ENCODE measurements at regions not wholly inside any gene's neighbourhood (a gene's known extent, or its start where the extent isn't known, plus 50 kb on each side); places are given as distances from the start of the nearest gene placed in this dataset.

DNA sequence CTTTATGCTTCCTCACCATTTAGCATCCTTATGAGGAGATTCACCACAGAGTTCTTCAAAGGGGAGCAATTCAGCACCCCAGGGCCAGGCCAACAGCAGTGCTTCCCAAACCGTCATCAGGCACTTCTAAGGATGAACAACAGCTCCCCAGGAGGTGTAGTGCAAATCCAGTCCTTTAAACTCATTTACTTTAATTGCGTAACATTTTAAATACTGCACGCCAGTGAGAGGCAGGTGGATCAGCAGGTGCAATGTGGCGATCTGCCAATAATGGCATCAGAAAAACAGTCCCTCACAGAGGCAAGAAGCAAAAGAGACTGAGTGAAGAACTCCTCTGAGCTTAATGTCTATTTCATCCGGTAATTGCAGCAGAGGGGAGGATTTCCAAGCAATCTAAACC, 770.9 kb upstream of the FOXG1 start:
- DNase-seq = no peak
- intact Hi-C loops (cut with DNase I; ENCODE audit: low total_unique reads) = no loop called here
- no peak for TF ChIP-seq EP300 (IDR thresholded peaks at IDR 0.05; ENCODE audit: low read depth)
- TF ChIP-seq POLR2A (IDR thresholded peaks at IDR 0.05) = no peak
- TF ChIP-seq POLR2AphosphoS5 (IDR thresholded peaks at IDR 0.05) = no peak
- TF ChIP-seq, protein P1, sequence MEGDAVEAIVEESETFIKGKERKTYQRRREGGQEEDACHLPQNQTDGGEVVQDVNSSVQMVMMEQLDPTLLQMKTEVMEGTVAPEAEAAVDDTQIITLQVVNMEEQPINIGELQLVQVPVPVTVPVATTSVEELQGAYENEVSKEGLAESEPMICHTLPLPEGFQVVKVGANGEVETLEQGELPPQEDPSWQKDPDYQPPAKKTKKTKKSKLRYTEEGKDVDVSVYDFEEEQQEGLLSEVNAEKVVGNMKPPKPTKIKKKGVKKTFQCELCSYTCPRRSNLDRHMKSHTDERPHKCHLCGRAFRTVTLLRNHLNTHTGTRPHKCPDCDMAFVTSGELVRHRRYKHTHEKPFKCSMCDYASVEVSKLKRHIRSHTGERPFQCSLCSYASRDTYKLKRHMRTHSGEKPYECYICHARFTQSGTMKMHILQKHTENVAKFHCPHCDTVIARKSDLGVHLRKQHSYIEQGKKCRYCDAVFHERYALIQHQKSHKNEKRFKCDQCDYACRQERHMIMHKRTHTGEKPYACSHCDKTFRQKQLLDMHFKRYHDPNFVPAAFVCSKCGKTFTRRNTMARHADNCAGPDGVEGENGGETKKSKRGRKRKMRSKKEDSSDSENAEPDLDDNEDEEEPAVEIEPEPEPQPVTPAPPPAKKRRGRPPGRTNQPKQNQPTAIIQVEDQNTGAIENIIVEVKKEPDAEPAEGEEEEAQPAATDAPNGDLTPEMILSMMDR (IDR thresholded peaks at IDR 0.05) = no peak
- Histone ChIP-seq H3K4me1 (no peaks in the 10 kb centered on the region), H3K27ac (no peak overlapping the region), H3K4me3 (no peak overlapping the region), H3K27me3 (no peaks in the 10 kb centered on the region), H3K36me3 (no peaks in the 10 kb centered on the region), H3K9me3 (no peaks in the 10 kb centered on the region)
- WGBS, 2 donors (ENCODE audit: low coverage in 1 of 2) = 33 to 42% methylated on average over 3 to 5 of the region's 5 CpGs
- in situ Hi-C loops (cut with MboI; ENCODE audit: low pct_ligation_motif_present in 1 of 4, low pct_unique_long_range_greater_than_20kb in 1 of 4, low sequenced_read_pairs in 3 of 4) = no loop called here

DNA sequence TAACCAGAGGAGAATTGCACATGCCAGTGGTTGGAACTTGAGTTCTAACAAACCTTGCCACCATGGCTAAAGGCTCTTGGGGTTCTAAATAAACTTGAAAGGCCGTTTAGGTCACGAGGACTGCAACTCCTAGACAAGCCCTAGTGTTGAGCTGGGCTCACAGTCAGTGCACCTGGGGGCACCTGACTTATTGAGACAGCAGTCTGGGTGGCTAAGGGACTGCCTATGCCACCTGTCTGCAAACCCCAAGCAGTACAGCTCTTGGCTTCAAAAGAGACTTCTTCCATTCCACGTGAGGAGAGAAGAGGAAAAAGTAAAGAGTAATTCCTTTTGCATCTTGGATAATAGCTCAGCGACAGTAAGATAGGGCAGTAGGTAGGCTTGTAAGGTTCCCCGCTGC, 765.6 kb upstream of the FOXG1 start:
- in situ Hi-C loops (cut with MboI; ENCODE audit: low pct_ligation_motif_present in 1 of 4, low pct_unique_long_range_greater_than_20kb in 1 of 4, low sequenced_read_pairs in 3 of 4) (no loop called here), intact Hi-C loops (cut with DNase I; ENCODE audit: low total_unique reads) (no loop called here)
- Histone ChIP-seq H3K27ac (no peak overlapping the region), H3K9me3 (no peaks in the 10 kb centered on the region), H3K4me3 (no peak overlapping the region), H3K4me1 (no peaks in the 10 kb centered on the region), H3K27me3 (no peaks in the 10 kb centered on the region), H3K36me3 (no peaks in the 10 kb centered on the region)
- no peak for DNase-seq
- TF ChIP-seq EP300 (IDR thresholded peaks at IDR 0.05; ENCODE audit: low read depth) (no peak), POLR2AphosphoS5 (IDR thresholded peaks at IDR 0.05) (no peak), POLR2A (IDR thresholded peaks at IDR 0.05) (no peak)
- TF ChIP-seq, protein P1 (IDR thresholded peaks at IDR 0.05) = no peak
- 68 to 100% methylated on average over 2 to 5 of the region's 5 CpGs for WGBS, 2 donors (ENCODE audit: low coverage in 1 of 2)

DNA sequence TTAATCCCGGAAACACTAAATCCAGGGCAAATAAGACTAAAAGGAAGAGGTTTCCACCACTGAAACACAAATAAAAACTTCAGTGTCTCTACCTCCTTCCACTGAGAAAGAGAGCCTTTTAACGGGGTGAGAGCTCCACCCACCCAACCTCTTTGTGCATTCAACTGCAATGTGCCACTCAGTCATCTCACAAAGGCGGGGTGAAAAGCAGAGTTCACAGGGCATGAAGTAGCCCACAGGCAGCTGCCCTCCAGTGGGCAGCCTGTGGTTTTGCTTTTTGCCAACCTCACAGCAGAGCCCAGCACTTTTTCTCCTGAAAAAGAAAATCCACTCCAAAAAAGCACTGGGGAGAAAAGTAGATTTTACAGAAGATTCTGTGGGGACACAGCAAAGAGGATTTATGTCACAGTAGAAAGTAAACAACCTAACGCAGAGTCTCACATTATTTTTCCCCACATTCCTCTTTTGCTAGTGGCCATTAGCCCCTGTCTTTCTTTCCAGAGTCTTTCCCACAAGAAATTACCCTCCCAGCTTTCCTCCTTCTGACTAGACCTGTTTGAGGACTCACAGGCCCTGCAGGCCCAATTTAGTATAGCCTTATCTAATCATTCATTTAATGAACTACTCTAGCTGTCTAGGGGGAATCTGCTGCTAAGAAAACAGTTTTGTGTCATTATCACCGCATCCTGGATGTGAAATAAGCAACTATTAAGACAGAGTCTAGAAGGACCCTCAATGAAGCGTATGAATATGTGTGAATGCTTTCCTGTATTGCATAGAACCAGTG, 753.8 kb upstream of the FOXG1 start:
- no peak for TF ChIP-seq POLR2AphosphoS5 (IDR thresholded peaks at IDR 0.05)
- TF ChIP-seq EP300 (IDR thresholded peaks at IDR 0.05; ENCODE audit: low read depth) = no peak
- TF ChIP-seq, protein P1 (IDR thresholded peaks at IDR 0.05) = no peak
- no peak for TF ChIP-seq POLR2A (IDR thresholded peaks at IDR 0.05)
- no peaks in the 10 kb centered on the region for H3K4me1 ChIP-seq
- H3K27ac ChIP-seq = no peak overlapping the region
- H3K9me3 ChIP-seq = no peaks in the 10 kb centered on the region
- H3K27me3 ChIP-seq = no peaks in the 10 kb centered on the region
- no peak overlapping the region for H3K4me3 ChIP-seq
- H3K36me3 ChIP-seq = no peaks in the 10 kb centered on the region
- no peak for DNase-seq
- in situ Hi-C loops (cut with MboI; ENCODE audit: low pct_ligation_motif_present in 1 of 4, low pct_unique_long_range_greater_than_20kb in 1 of 4, low sequenced_read_pairs in 3 of 4) = no loop called here
- 66 to 76% methylated on average over 4 to 6 of the region's 6 CpGs for WGBS, 2 donors (ENCODE audit: low coverage in 1 of 2)
- intact Hi-C loops (cut with DNase I; ENCODE audit: low total_unique reads) = no loop called here

DNA sequence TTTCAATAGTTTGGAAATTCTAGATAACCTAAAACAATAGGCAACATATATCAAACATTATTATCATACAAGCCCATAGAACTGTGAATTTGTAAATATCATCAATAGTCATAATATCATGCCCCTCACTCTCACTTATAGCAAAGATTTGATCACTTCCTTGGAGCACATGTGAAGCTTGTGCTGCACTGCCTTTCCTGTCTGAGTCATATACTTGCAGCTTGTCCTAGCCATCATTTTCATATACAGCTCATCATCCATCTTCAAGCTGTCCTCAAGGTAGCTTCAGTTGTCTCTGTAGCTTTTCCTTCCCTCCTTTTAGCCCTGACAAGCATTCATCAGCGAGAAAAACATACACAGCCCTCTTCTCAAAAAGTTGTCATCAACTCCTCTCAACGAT, 746.5 kb upstream of the FOXG1 start:
- Histone ChIP-seq H3K36me3 (no peaks in the 10 kb centered on the region), H3K4me3 (no peak overlapping the region), H3K27me3 (no peaks in the 10 kb centered on the region), H3K4me1 (no peaks in the 10 kb centered on the region), H3K9me3 (no peaks in the 10 kb centered on the region), H3K27ac (no peak overlapping the region)
- DNase-seq = no peak
- in situ Hi-C loops (cut with MboI; ENCODE audit: low pct_ligation_motif_present in 1 of 4, low pct_unique_long_range_greater_than_20kb in 1 of 4, low sequenced_read_pairs in 3 of 4) = no loop called here
- no peak for TF ChIP-seq EP300 (IDR thresholded peaks at IDR 0.05; ENCODE audit: low read depth)
- TF ChIP-seq POLR2AphosphoS5 (IDR thresholded peaks at IDR 0.05) = no peak
- TF ChIP-seq, protein P1 (IDR thresholded peaks at IDR 0.05) = no peak
- no peak for TF ChIP-seq POLR2A (IDR thresholded peaks at IDR 0.05)
- intact Hi-C loops (cut with DNase I; ENCODE audit: low total_unique reads) = no loop called here
- 79 to 81% methylated on average over 2 of the region's 2 CpGs for WGBS, 2 donors (ENCODE audit: low coverage in 1 of 2)
